Stomach (tissue), 4 donors: ENCODE measurements at regions not wholly inside any gene's neighbourhood (a gene's known extent, or its start where the extent isn't known, plus 50 kb on each side); places are given as distances from the start of the nearest gene placed in this dataset.

Experiments
- EP300 ChIP-seq: sonication (generic); formaldehyde crosslinking; IDR thresholded peaks from one replicate; pipeline ENCODE4 v1.6.1; 2017; ENCODE audit warnings: antibody characterized with exemption
- TF ChIP-seq, protein P1 (sequence below), 7 experiments: fragments of 450-650 bp in 4 of 7; fragments of 200-600 bp in 3 of 7; sonication (generic) in 3 of 7; IDR thresholded peaks; one replicate each; pipeline ENCODE4 v1.5.1; 2016 to 2019; ENCODE audit warnings: antibody characterized with exemption in 7 of 7, control low read depth in 2 of 7, mild to moderate bottlenecking in 1 of 7

DNA sequence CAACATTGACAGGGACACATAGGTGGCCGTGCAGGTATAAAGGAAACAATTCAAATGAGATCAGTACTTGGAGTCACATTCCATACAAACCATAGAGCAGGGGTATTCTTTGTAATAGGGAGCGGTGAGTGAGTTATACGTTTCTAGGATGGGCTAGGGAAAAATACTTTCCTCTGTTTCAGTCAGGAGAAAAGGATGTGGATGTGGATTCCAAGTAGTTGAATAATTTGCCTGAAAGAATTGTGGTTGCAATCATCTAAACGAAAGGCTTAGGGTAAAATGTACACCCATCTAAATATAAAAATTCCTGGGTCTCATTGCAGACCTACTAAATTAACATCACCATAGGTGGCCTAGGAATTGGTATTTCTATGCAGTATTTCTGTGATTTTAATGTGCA lies 270.7 kb upstream of the IGFBP3 start:
- TF ChIP-seq, protein P1, sequence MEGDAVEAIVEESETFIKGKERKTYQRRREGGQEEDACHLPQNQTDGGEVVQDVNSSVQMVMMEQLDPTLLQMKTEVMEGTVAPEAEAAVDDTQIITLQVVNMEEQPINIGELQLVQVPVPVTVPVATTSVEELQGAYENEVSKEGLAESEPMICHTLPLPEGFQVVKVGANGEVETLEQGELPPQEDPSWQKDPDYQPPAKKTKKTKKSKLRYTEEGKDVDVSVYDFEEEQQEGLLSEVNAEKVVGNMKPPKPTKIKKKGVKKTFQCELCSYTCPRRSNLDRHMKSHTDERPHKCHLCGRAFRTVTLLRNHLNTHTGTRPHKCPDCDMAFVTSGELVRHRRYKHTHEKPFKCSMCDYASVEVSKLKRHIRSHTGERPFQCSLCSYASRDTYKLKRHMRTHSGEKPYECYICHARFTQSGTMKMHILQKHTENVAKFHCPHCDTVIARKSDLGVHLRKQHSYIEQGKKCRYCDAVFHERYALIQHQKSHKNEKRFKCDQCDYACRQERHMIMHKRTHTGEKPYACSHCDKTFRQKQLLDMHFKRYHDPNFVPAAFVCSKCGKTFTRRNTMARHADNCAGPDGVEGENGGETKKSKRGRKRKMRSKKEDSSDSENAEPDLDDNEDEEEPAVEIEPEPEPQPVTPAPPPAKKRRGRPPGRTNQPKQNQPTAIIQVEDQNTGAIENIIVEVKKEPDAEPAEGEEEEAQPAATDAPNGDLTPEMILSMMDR (IDR thresholded peaks at IDR 0.05) = no peak
- no peak for TF ChIP-seq EP300
